ENCODE measurements at regions not wholly inside any gene's neighbourhood (a gene's known extent, or its start where the extent isn't known, plus 50 kb on each side); places are given as distances from the start of the nearest gene placed in this dataset.

DNA sequence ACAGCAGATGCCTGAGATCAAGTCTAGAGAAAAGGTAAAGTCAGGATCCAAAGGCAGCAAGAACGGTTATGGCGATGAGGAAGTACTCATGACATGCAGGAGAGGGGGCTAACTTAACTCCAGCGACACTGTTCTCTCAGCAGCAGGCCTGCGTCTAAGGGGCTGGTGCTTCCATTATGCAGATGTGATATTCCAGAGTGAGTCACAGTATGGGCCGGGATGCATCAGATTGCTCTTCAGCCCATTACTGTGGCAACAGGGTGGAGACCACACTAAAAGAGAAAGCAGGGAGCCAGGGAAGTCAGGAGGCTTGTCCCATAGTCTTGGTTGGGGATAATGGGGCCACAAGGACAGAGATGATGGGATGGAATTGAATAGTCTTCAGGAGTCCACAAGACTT, 151.8 kb upstream of the NTF3 start:
- TF ChIP-seq, protein P1, sequence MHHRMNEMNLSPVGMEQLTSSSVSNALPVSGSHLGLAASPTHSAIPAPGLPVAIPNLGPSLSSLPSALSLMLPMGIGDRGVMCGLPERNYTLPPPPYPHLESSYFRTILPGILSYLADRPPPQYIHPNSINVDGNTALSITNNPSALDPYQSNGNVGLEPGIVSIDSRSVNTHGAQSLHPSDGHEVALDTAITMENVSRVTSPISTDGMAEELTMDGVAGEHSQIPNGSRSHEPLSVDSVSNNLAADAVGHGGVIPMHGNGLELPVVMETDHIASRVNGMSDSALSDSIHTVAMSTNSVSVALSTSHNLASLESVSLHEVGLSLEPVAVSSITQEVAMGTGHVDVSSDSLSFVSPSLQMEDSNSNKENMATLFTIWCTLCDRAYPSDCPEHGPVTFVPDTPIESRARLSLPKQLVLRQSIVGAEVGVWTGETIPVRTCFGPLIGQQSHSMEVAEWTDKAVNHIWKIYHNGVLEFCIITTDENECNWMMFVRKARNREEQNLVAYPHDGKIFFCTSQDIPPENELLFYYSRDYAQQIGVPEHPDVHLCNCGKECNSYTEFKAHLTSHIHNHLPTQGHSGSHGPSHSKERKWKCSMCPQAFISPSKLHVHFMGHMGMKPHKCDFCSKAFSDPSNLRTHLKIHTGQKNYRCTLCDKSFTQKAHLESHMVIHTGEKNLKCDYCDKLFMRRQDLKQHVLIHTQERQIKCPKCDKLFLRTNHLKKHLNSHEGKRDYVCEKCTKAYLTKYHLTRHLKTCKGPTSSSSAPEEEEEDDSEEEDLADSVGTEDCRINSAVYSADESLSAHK (tag by site-specific recombination; IDR thresholded peaks at IDR 0.05), result no peak
- TF ChIP-seq MEIS1 (CRISPR knock-in tag; IDR thresholded peaks at IDR 0.05; ENCODE audit: borderline replicate concordance) (no peak), ZNF785 (tag by site-specific recombination; IDR thresholded peaks at IDR 0.05) (no peak), YY1 (tag by site-specific recombination; IDR thresholded peaks at IDR 0.05) (no peak), ZNF24 (tag by site-specific recombination; IDR thresholded peaks at IDR 0.05) (no peak), CTCF (tag by site-specific recombination; IDR thresholded peaks at IDR 0.05) (no peak), ZNF529 (tag by site-specific recombination; IDR thresholded peaks at IDR 0.05; ENCODE audit: insufficient replicate concordance) (no peak)
